ENCODE measurements at regions not wholly inside any gene's neighbourhood (a gene's known extent, or its start where the extent isn't known, plus 50 kb on each side); places are given as distances from the start of the nearest gene placed in this dataset.

DNA sequence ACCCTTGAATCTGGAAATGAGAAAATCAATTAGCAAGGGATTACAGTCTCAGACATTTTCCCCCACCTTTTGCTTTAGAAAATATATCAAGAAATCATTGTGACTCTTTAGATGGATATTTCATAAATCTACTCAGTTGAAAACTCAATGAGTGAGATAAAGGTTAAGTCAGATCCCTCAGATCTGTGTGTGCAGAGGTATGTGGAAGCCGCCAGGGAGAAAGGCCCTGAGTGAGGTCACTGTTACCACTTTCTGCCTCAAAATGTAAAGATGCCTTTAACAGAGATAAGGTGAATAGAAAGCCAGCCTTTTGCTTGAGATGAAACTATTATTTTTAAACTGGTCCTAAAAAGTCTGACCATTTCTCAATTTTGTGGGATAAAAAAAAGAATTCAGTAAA lies 225.6 kb upstream of the HES1 start:
- no peak overlapping the region for H3K27ac ChIP-seq (ENCODE audit: low read length)
- H4K20me1 ChIP-seq (ENCODE audit: insufficient read depth) = no peaks in the 10 kb centered on the region
- H3K9ac ChIP-seq (ENCODE audit: low read length) = no peak overlapping the region
- H3K27me3 ChIP-seq (ENCODE audit: insufficient read depth, low read depth, low read length) = no peaks in the 10 kb centered on the region
- no peaks in the 10 kb centered on the region for H3K9me2 ChIP-seq (ENCODE audit: insufficient read depth, low read length)
- TF ChIP-seq MXI1 (conservative IDR thresholded peaks at IDR 0.05; ENCODE audit: poor library complexity, severe bottlenecking) (no peak), SMC3 (conservative IDR thresholded peaks at IDR 0.05; ENCODE audit: poor library complexity) (no peak), POLR2AphosphoS5 (IDR thresholded peaks at IDR 0.05) (no peak), TAF1 (IDR thresholded peaks at IDR 0.05; ENCODE audit: low read depth) (no peak), RAD21 (conservative IDR thresholded peaks at IDR 0.05) (no peak), EZH2 (IDR thresholded peaks at IDR 0.05; ENCODE audit: borderline replicate concordance, insufficient read depth, low read length, poor library complexity, severe bottlenecking) (no peak), EP300 (conservative IDR thresholded peaks at IDR 0.05; ENCODE audit: poor library complexity, severe bottlenecking) (no peak)
- TF ChIP-seq, protein P1, sequence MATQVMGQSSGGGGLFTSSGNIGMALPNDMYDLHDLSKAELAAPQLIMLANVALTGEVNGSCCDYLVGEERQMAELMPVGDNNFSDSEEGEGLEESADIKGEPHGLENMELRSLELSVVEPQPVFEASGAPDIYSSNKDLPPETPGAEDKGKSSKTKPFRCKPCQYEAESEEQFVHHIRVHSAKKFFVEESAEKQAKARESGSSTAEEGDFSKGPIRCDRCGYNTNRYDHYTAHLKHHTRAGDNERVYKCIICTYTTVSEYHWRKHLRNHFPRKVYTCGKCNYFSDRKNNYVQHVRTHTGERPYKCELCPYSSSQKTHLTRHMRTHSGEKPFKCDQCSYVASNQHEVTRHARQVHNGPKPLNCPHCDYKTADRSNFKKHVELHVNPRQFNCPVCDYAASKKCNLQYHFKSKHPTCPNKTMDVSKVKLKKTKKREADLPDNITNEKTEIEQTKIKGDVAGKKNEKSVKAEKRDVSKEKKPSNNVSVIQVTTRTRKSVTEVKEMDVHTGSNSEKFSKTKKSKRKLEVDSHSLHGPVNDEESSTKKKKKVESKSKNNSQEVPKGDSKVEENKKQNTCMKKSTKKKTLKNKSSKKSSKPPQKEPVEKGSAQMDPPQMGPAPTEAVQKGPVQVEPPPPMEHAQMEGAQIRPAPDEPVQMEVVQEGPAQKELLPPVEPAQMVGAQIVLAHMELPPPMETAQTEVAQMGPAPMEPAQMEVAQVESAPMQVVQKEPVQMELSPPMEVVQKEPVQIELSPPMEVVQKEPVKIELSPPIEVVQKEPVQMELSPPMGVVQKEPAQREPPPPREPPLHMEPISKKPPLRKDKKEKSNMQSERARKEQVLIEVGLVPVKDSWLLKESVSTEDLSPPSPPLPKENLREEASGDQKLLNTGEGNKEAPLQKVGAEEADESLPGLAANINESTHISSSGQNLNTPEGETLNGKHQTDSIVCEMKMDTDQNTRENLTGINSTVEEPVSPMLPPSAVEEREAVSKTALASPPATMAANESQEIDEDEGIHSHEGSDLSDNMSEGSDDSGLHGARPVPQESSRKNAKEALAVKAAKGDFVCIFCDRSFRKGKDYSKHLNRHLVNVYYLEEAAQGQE (IDR thresholded peaks at IDR 0.05; ENCODE audit: borderline replicate concordance) = no peak
- TF ChIP-seq, protein P2, sequence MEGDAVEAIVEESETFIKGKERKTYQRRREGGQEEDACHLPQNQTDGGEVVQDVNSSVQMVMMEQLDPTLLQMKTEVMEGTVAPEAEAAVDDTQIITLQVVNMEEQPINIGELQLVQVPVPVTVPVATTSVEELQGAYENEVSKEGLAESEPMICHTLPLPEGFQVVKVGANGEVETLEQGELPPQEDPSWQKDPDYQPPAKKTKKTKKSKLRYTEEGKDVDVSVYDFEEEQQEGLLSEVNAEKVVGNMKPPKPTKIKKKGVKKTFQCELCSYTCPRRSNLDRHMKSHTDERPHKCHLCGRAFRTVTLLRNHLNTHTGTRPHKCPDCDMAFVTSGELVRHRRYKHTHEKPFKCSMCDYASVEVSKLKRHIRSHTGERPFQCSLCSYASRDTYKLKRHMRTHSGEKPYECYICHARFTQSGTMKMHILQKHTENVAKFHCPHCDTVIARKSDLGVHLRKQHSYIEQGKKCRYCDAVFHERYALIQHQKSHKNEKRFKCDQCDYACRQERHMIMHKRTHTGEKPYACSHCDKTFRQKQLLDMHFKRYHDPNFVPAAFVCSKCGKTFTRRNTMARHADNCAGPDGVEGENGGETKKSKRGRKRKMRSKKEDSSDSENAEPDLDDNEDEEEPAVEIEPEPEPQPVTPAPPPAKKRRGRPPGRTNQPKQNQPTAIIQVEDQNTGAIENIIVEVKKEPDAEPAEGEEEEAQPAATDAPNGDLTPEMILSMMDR (IDR thresholded peaks at IDR 0.05; ENCODE audit: poor library complexity, severe bottlenecking) = no peak
- H3F3A ChIP-seq (ENCODE audit: insufficient read depth, low read length, poor library complexity, severe bottlenecking) = no peaks in the 10 kb centered on the region
- no peak overlapping the region for H3K4me2 ChIP-seq (ENCODE audit: low read length)
- H3K4me3 ChIP-seq (ENCODE audit: low read length) = no peak overlapping the region
- no peaks in the 10 kb centered on the region for H3K36me3 ChIP-seq (ENCODE audit: insufficient read depth, low read length)
- H3K79me2 ChIP-seq (replicated peaks; ENCODE audit: insufficient read depth, low read length) = no peaks in the 10 kb centered on the region
- H2AFZ ChIP-seq (ENCODE audit: low read depth, low read length) = no peak overlapping the region
- no peaks in the 10 kb centered on the region for H3K9me3 ChIP-seq (ENCODE audit: low read length)

DNA sequence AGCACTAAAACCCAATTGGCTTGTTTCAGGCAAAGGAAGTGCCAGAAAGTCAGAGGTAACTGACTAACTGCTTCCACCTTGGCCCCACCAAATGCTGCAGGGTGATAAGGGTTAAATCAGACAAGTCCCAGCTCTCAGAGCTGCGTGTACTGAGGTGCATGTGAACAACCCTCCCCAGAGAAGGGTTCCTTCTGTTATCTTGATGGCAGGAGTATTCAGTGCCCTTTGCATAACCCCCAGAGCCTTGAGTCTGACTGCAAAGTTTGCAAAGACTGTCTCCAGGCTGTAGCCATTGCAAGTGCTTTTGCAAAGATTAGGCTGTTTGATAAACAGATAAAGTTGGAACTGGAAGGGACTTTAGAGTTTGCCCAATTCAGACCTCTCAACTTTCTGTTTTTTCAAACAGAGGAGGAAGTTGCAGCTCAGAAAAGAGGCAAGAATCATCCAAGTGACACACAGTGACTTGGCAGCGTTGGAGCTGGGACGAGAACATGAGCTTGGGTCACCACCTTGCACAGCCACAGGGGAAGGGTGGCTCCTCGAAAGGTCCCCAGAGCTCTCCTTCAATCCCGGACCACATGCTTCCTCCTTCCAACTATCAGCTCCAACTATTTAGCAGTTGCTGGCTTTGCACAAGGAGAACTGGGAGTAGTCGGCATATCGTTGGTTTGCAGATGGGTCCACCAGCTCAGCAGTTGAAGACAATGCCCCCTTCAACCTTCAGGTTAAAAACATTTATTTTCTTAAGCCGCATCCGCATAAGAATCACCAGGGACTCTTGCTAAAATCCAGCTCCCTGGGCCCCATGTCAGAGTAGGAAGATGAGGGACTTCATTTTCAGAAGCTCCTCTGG lies 224.8 kb upstream of the HES1 start:
- Histone ChIP-seq H3K36me3 (ENCODE audit: insufficient read depth, low read length) (no peaks in the 10 kb centered on the region), H3K79me2 (replicated peaks; ENCODE audit: insufficient read depth, low read length) (no peaks in the 10 kb centered on the region), H2AFZ (ENCODE audit: low read depth, low read length) (no peak overlapping the region), H3K27ac (ENCODE audit: low read length) (no peak overlapping the region), H3K9me3 (ENCODE audit: low read length) (no peaks in the 10 kb centered on the region), H3K9me2 (ENCODE audit: insufficient read depth, low read length) (no peaks in the 10 kb centered on the region), H3K4me2 (ENCODE audit: low read length) (no peak overlapping the region), H3K4me3 (ENCODE audit: low read length) (no peak overlapping the region), H3K27me3 (ENCODE audit: insufficient read depth, low read depth, low read length) (no peaks in the 10 kb centered on the region), H3K9ac (ENCODE audit: low read length) (no peak overlapping the region), H3F3A (ENCODE audit: insufficient read depth, low read length, poor library complexity, severe bottlenecking) (no peaks in the 10 kb centered on the region), H4K20me1 (ENCODE audit: insufficient read depth) (no peaks in the 10 kb centered on the region)
- no peak for TF ChIP-seq SMC3 (conservative IDR thresholded peaks at IDR 0.05; ENCODE audit: poor library complexity)
- TF ChIP-seq, protein P1 (IDR thresholded peaks at IDR 0.05; ENCODE audit: borderline replicate concordance) = no peak
- TF ChIP-seq POLR2AphosphoS5 (IDR thresholded peaks at IDR 0.05) = no peak
- TF ChIP-seq EZH2 (IDR thresholded peaks at IDR 0.05; ENCODE audit: borderline replicate concordance, insufficient read depth, low read length, poor library complexity, severe bottlenecking) = no peak
- TF ChIP-seq EP300 (conservative IDR thresholded peaks at IDR 0.05; ENCODE audit: poor library complexity, severe bottlenecking) = no peak
- TF ChIP-seq RAD21 (conservative IDR thresholded peaks at IDR 0.05) = no peak
- no peak for TF ChIP-seq TAF1 (IDR thresholded peaks at IDR 0.05; ENCODE audit: low read depth)

All from neural cell (in vitro differentiated cells).